AG04449 (cell line): ENCODE measurements at regions not wholly inside any gene's neighbourhood (a gene's known extent, or its start where the extent isn't known, plus 50 kb on each side); places are given as distances from the start of the nearest gene placed in this dataset.

ENCODE experiments used
- CTCF ChIA-PET: fragments of 350-600 bp; formaldehyde crosslinking; extraction: SDS; loops from one replicate; lab custom pipeline; 2021; ENCODE audit warnings: antibody characterized with exemption; lab: Yijun Ruan, JAX
- POLR2A ChIA-PET: fragments of 400-600, 350-600 bp; formaldehyde crosslinking; extraction: SDS; loops from one replicate; lab custom pipeline; 2020; ENCODE audit warnings: antibody characterized with exemption, inconsistent platforms; lab: Yijun Ruan, JAX
- DNase-seq: peaks from one replicate; pipeline ENCODE4 v3.0.0-alpha.2; 2010; ENCODE audit warnings: low read depth, low spot score
- H3K4me3 ChIP-seq: 2 replicates; pipeline ENCODE4 v1.5.1; 2011; ENCODE audit warnings: low read depth, mild to moderate bottlenecking, control low read depth, low read length
- TF ChIP-seq, protein P1 (sequence below): IDR thresholded peaks from one replicate; pipeline ENCODE4 v1.5.1; 2011; ENCODE audit warnings: mild to moderate bottlenecking, moderate library complexity, low read length, control low read depth, inconsistent platforms; ENCODE audit not compliant: insufficient read depth; ENCODE audit errors: missing control alignments

DNA sequence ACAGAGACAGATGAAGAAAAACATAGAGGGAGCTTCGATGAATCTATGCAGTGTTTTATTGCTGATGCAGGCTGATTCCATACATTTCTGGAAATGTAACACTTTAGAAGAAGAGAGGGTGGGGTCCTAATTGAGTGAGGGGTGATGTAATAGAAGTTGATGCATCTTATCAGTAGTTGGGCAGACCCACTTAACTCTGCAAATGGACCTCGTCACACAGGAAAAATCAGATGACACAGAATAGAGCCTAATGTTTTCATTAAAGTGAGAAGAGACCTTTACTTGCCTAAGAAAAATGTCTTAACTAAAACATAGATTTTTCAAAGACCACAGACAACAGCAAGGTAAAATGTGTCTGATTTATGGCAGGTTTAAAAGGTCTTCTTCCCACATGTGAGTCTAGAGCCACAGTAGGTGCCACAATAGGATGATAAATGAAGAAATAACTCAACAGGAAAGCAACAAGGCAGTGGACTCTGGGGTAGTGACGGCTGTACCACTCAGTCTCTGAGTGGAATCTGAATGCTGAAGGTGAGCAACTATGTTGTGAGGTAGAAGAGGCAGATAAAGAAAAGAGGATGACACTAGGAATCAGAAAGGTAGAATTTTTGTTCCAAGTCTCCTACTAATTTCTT is 414.7 kb upstream of the PIK3C3 start:
- ChIA-PET CTCF (no interaction called here), POLR2A (no interaction called here)
- TF ChIP-seq, protein P1, sequence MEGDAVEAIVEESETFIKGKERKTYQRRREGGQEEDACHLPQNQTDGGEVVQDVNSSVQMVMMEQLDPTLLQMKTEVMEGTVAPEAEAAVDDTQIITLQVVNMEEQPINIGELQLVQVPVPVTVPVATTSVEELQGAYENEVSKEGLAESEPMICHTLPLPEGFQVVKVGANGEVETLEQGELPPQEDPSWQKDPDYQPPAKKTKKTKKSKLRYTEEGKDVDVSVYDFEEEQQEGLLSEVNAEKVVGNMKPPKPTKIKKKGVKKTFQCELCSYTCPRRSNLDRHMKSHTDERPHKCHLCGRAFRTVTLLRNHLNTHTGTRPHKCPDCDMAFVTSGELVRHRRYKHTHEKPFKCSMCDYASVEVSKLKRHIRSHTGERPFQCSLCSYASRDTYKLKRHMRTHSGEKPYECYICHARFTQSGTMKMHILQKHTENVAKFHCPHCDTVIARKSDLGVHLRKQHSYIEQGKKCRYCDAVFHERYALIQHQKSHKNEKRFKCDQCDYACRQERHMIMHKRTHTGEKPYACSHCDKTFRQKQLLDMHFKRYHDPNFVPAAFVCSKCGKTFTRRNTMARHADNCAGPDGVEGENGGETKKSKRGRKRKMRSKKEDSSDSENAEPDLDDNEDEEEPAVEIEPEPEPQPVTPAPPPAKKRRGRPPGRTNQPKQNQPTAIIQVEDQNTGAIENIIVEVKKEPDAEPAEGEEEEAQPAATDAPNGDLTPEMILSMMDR: no peak
- no peak for DNase-seq
- no peak overlapping the region for H3K4me3 ChIP-seq

DNA sequence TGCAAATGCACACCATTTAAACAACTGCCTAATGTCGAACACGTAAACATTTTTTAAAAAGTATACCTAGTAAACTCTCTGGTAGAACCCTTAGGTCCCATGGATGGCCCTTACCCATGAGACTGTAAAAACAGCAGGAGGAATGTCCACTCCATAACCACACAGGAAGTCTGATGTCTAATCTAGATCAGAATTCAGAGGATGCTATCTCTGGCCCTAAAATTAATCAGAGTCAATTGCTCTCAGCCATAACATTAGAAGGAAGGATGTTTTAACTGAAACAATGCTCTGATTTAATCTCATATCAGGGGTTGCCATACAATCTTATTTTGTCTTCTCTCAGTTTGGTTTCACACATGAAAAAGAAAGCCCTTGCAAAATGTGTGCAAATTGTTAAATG is 416.3 kb upstream of the PIK3C3 start:
- ChIA-PET POLR2A (no interaction called here), CTCF (no interaction called here)
- DNase-seq: no peak
- TF ChIP-seq, protein P1: no peak
- H3K4me3 ChIP-seq: no peak overlapping the region

DNA sequence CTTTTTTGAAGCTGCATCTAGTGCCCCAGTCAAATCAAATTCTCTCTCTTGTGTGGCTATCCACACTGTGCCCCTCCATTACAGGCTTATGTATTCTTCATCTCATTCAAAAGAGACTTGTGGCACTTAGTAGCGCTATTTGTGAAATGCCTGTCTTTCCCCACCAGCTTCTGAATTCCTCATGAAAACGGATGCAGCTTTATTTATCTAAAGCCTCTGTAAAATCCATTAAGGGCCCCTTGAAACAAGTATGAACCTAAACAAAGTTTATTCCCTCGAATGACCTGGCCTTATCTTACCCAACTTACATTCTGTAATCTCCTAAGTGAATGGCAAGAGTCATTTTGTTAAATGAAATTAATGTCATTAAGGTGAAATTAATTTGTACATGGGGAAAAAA is 417.4 kb upstream of the PIK3C3 start:
- H3K4me3 ChIP-seq: no peak overlapping the region
- TF ChIP-seq, protein P1: no peak
- POLR2A ChIA-PET: no interaction called here
- CTCF ChIA-PET: no interaction called here
- no peak for DNase-seq

DNA sequence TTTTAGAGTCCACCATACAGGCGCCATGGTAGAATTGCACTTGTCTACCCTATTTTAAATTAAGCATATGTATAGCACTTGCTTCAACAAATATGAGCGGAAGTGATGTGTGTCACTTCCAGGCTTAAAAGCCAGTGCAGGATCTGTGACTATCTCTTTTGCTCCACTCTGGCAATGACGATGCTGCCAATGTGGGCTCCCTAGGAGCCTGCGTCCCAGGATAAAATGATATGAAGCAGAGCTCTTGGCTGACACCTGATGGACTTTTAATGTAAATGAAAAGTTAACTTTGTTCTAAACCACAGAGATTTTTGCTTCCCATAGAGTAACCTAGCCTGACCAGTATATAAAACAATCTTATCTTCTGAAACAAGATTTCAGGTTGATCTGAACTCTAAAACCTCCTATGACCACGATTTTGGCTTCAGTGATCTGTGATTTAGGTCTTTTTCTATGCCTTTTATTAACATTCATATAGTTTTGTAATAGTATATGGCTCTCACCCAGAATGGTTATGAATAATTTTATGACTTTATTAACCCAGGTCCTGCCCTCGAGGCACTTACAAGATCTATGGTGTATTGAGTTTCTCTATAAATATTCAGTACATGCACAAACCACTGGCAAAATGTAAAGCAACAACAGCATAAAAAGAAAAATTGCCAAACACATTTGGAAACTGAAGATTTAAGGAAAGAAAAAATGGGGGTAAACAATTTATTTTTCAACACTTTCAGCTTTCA is 422.5 kb upstream of the PIK3C3 start:
- ChIA-PET CTCF (no interaction called here), POLR2A (no interaction called here)
- TF ChIP-seq, protein P1: no peak
- H3K4me3 ChIP-seq: no peak overlapping the region
- no peak for DNase-seq

DNA sequence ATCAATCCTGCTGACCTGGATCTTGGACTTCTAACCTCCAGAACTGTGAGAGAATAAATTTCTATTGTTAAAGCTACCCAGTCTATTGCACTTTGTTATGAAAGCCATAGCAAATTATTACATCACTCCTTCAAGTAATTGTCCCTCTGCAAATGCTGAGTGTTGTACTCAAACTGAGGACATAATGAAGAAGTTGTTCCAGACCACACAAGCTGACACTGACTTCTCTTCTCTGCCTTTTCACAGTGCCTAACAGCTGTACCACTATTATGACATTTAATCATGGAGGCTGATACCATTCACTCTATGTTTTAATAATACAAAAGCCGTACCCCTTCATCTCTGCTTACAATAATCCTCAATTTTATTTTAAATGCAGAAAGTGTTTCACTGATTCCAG is 424.1 kb upstream of the PIK3C3 start:
- ChIA-PET POLR2A (no interaction called here), CTCF (no interaction called here)
- no peak for DNase-seq
- no peak overlapping the region for H3K4me3 ChIP-seq
- TF ChIP-seq, protein P1: no peak

DNA sequence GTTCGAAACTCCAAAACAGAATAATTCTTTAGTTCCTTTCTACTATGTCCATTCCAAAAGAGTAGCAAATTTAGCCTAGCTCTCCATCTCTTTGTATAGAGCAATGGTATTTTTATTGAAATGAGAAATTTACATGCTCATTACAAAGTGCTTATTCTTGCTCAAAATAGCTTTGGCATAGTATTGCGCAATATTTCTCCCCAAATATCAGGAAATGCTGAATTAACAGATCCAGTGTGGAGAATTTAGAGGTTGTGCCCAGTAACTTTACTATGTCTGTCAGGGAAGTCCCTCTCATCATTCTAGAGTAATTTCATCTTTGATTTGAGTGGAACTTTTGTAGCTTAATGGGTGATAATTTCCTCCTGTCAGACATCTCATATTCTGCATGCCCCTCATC is 425.9 kb upstream of the PIK3C3 start:
- H3K4me3 ChIP-seq: no peak overlapping the region
- ChIA-PET CTCF (no interaction called here), POLR2A (no interaction called here)
- no peak for DNase-seq
- TF ChIP-seq, protein P1: no peak
